Peyer's patch (tissue), 4 donors: ENCODE measurements at regions not wholly inside any gene's neighbourhood (a gene's known extent, or its start where the extent isn't known, plus 50 kb on each side); places are given as distances from the start of the nearest gene placed in this dataset.

Source experiments
- CTCF ChIP-seq, 6 experiments: fragments of 450-650 bp in 4 of 6; fragments of 200-600 bp in 2 of 6; sonication (generic) in 1 of 6; IDR thresholded peaks; one replicate each; pipeline ENCODE4 v1.5.1; 2017 to 2019; ENCODE audit warnings: antibody characterized with exemption in 6 of 6, mild to moderate bottlenecking in 3 of 6, moderate library complexity in 1 of 6
- POLR2A ChIP-seq, 2 donors: fragments of 450-650 bp; IDR thresholded peaks; one replicate each; pipeline ENCODE4 v1.5.1; 2017; ENCODE audit warnings: antibody characterized with exemption in 2 of 2, mild to moderate bottlenecking in 2 of 2, moderate library complexity in 2 of 2

DNA sequence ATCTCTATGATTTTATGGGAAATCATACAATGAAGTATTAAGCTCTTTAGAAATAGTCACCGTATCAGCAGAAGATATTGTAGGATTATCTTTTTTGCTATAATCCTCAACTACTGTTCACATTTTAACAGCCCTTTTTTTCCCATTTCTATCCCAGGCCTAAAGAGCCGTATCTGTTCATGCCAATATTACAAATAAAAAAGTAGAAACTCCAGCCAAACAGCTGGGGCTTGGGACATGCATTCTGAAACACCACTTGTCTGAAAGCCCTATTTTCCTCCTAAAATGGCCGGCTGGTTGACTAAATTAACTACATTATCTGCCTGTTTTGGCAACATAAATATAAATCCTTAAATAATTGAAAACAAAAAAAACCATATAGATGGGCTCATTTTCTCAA lies 477.8 kb downstream of the CDH2 start:
- TF ChIP-seq CTCF (IDR thresholded peaks at IDR 0.05): no peak
- TF ChIP-seq POLR2A (IDR thresholded peaks at IDR 0.05): no peak
